Right lung (tissue), 2 donors: ENCODE measurements at regions not wholly inside any gene's neighbourhood (a gene's known extent, or its start where the extent isn't known, plus 50 kb on each side); places are given as distances from the start of the nearest gene placed in this dataset.

Experiments used
- DNase-seq, 2 donors: peaks; one replicate each; pipeline ENCODE4 v3.0.0-alpha.2; 2013

- no peak for DNase-seq
These were observed 206.9 kb downstream of the TFAP2C start for GRCh38 chr20:56835829-56836550.

GRCh38 chr20:56839222-56839621, 210.1 kb downstream of the TFAP2C start:
- no peak for DNase-seq

- no peak for DNase-seq
These were observed 210.7 kb downstream of the TFAP2C start for GRCh38 chr20:56839786-56840185.

- no peak for DNase-seq
These were observed 211.7 kb downstream of the TFAP2C start for GRCh38 chr20:56840716-56841261.

- DNase-seq, result no peak
These were observed 212.3 kb downstream of the TFAP2C start for GRCh38 chr20:56841346-56841908.

- no peak for DNase-seq
These were observed 212.9 kb downstream of the TFAP2C start for GRCh38 chr20:56842056-56842455.

- DNase-seq, result no peak
These were observed 214.3 kb downstream of the TFAP2C start for GRCh38 chr20:56843386-56843785.

- DNase-seq, result no peak
These were observed 214.7 kb downstream of the TFAP2C start for GRCh38 chr20:56843817-56844216.

GRCh38 chr20:56845546-56846086, 216.5 kb downstream of the TFAP2C start:
- DNase-seq, result no peak

- DNase-seq, result no peak
These were observed 219.5 kb downstream of the TFAP2C start for GRCh38 chr20:56848561-56848960.

GRCh38 chr20:56851552-56851951, 222.4 kb downstream of the TFAP2C start:
- no peak for DNase-seq

GRCh38 chr20:56855708-56856107, 226.6 kb downstream of the TFAP2C start:
- DNase-seq, result no peak

GRCh38 chr20:56857950-56858349, 228.8 kb downstream of the TFAP2C start:
- no peak for DNase-seq

GRCh38 chr20:56859039-56859800, 230.1 kb downstream of the TFAP2C start:
- no peak for DNase-seq

- no peak for DNase-seq
These were observed 230.7 kb downstream of the TFAP2C start for GRCh38 chr20:56859801-56860261.

- peak in 1 of 2 donors; percentile 30 for DNase-seq
These were observed 231.3 kb downstream of the TFAP2C start for GRCh38 chr20:56860413-56860812.

- no peak for DNase-seq
These were observed 232.5 kb downstream of the TFAP2C start for GRCh38 chr20:56861590-56861989.

- no peak for DNase-seq
These were observed 235.9 kb downstream of the TFAP2C start for GRCh38 chr20:56865055-56865454.

GRCh38 chr20:56867128-56867527, 238.0 kb downstream of the TFAP2C start:
- no peak for DNase-seq

- no peak for DNase-seq
These were observed 239.6 kb downstream of the TFAP2C start for GRCh38 chr20:56868746-56869145.

- no peak for DNase-seq
These were observed 241.2 kb downstream of the TFAP2C start for GRCh38 chr20:56870271-56870670.

- no peak for DNase-seq
These were observed 242.6 kb downstream of the TFAP2C start for GRCh38 chr20:56871691-56872090.
